K562 (cell line): ENCODE measurements at regions not wholly inside any gene's neighbourhood (a gene's known extent, or its start where the extent isn't known, plus 50 kb on each side); places are given as distances from the start of the nearest gene placed in this dataset.

Experiments
- CBX8 ChIP-seq: fragments of 200-600 bp; sonication (generic); IDR thresholded peaks from 2 replicates; pipeline ENCODE4 v1.6.1; 2012; ENCODE audit warnings: borderline replicate concordance, mixed run types, low read depth, mild to moderate bottlenecking, moderate library complexity, mixed read lengths, low read length, control low read depth, inconsistent platforms; ENCODE audit not compliant: poor library complexity, severe bottlenecking; ENCODE audit errors: extremely low read depth
- CTCF ChIP-seq, 3 experiments: IDR thresholded peaks in 2 of 3; conservative IDR thresholded peaks in 1 of 3; 2 replicates each; pipeline ENCODE4 v1.5.1; 2011 to 2012; ENCODE audit warnings: low read length in 3 of 3, mild to moderate bottlenecking in 3 of 3, control low read depth in 2 of 3, improper control_type of control experiment in 1 of 3, inconsistent platforms in 1 of 3, low read depth in 1 of 3, mixed read lengths in 1 of 3, moderate library complexity in 1 of 3; ENCODE audit not compliant: insufficient read depth in 2 of 3
- FOXP4 ChIP-seq: sonication (generic); formaldehyde crosslinking; IDR thresholded peaks from 2 replicates; pipeline ENCODE4 v1.8.0; 2022; ENCODE audit warnings: mild to moderate bottlenecking, missing genetic modification reagents, borderline replicate concordance
- ID3 ChIP-seq, 2 experiments: fragments of 250-450 bp in 1 of 2; fragments of 450-650 bp in 1 of 2; sonication (Bioruptor Pico) in 1 of 2; IDR thresholded peaks; 2 replicates each; pipeline versions ENCODE4 v1.6.1 to v1.8.0; 2016 to 2021; ENCODE audit warnings: mild to moderate bottlenecking in 2 of 2, moderate library complexity in 2 of 2, missing compliant biosample characterization in 1 of 2, missing genetic modification characterization in 1 of 2
- PHF20 ChIP-seq: fragments of 450-650 bp; IDR thresholded peaks from 2 replicates; pipeline ENCODE4 v1.6.1; 2018; ENCODE audit not compliant: partially characterized antibody
- PTBP1 ChIP-seq: fragments of 200-400 bp; formaldehyde crosslinking; IDR thresholded peaks from 2 replicates; pipeline ENCODE4 v1.6.1; 2017; ENCODE audit warnings: low read depth, low read length
- RB1 ChIP-seq: fragments of 450-650 bp; IDR thresholded peaks from 2 replicates; pipeline ENCODE4 v1.6.1; 2017; ENCODE audit warnings: low read depth, mild to moderate bottlenecking
- USF2 ChIP-seq: sonication (generic); formaldehyde crosslinking; IDR thresholded peaks from 2 replicates; pipeline ENCODE4 v1.5.0; 2020; ENCODE audit warnings: missing genetic modification reagents
- TF ChIP-seq, protein P1 (sequence below): sonication (generic); IDR thresholded peaks from 2 replicates; pipeline ENCODE4 v1.6.1; 2016
- TF ChIP-seq, protein P2 (sequence below): sonication (generic); formaldehyde crosslinking; IDR thresholded peaks from 2 replicates; pipeline ENCODE4 v1.8.1; 2023; ENCODE audit warnings: mild to moderate bottlenecking, missing genetic modification reagents

GRCh38 chr11:91407842-91408241, 816.8 kb upstream of the FAT3 start:
- TF ChIP-seq RB1 (no peak), CTCF (IDR thresholded peaks at IDR 0.05 in 2 of 3, conservative IDR thresholded peaks at IDR 0.05 in 1 of 3; ENCODE audit: insufficient read depth in 2 of 3, low read depth in 1 of 3, low read length in 3 of 3) (no peak), CBX8 (no peak), PTBP1 (no peak), ID3 (CRISPR knock-in tag; IDR thresholded peaks at IDR 0.05) (no peak), ID3 (tag; IDR thresholded peaks at IDR 0.05) (no peak), PHF20 (no peak), USF2 (CRISPR knock-in tag) (no peak), FOXP4 (CRISPR knock-in tag) (no peak)
- TF ChIP-seq, protein P1, sequence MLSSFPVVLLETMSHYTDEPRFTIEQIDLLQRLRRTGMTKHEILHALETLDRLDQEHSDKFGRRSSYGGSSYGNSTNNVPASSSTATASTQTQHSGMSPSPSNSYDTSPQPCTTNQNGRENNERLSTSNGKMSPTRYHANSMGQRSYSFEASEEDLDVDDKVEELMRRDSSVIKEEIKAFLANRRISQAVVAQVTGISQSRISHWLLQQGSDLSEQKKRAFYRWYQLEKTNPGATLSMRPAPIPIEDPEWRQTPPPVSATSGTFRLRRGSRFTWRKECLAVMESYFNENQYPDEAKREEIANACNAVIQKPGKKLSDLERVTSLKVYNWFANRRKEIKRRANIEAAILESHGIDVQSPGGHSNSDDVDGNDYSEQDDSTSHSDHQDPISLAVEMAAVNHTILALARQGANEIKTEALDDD, result no peak
- TF ChIP-seq, protein P2, sequence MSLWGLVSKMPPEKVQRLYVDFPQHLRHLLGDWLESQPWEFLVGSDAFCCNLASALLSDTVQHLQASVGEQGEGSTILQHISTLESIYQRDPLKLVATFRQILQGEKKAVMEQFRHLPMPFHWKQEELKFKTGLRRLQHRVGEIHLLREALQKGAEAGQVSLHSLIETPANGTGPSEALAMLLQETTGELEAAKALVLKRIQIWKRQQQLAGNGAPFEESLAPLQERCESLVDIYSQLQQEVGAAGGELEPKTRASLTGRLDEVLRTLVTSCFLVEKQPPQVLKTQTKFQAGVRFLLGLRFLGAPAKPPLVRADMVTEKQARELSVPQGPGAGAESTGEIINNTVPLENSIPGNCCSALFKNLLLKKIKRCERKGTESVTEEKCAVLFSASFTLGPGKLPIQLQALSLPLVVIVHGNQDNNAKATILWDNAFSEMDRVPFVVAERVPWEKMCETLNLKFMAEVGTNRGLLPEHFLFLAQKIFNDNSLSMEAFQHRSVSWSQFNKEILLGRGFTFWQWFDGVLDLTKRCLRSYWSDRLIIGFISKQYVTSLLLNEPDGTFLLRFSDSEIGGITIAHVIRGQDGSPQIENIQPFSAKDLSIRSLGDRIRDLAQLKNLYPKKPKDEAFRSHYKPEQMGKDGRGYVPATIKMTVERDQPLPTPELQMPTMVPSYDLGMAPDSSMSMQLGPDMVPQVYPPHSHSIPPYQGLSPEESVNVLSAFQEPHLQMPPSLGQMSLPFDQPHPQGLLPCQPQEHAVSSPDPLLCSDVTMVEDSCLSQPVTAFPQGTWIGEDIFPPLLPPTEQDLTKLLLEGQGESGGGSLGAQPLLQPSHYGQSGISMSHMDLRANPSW (CRISPR knock-in tag), result no peak
